NCI-H2227 treated with DMSO at 0.1 percent for 48 hours (cell line): ENCODE measurements at regions not wholly inside any gene's neighbourhood (a gene's known extent, or its start where the extent isn't known, plus 50 kb on each side); places are given as distances from the start of the nearest gene placed in this dataset.
"Not testable (repeated sequence)": the region's sequence is repeated elsewhere in the genome, so short reads cannot be mapped to it uniquely, and the experiment has no call there.

Experiments
- DNase-seq: peaks from one replicate; lab custom pipeline; 2025; lab: John Stamatoyannopoulos, UW

DNA sequence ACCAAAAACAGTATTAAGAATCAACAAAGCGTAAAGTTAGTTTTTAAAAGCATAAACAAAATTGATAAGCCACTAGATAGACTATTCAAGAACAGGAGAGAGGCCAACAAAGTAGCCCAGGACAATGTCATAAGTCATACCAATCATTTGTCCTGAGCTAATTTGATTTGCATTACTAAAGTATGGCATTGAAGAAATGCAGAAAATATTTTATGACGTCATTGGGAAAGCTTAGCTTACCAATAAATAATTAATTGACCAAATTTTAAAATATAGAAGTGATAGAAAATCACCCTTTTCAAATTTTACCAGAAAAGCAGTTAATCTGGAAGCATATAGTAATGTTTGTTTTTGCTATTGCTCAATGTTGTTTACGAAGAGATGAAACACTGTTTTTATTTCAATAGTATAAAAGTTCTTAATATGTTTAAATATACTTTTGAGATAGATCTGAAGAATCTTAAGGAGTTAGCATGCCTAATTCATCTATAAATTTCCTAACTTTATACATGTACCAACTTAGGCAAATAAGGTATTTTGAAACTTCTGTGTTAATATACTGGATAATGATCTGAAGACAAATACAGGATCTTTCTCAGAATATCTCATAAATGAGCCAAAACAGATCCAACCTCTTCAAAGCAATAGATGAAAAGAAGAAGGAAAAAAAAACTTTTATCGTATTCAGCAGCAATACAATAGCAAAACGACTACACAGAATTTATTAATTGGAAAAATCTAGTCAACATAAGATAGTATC is 1118.5 kb downstream of the SLC16A7 start:
- no peak for DNase-seq

DNA sequence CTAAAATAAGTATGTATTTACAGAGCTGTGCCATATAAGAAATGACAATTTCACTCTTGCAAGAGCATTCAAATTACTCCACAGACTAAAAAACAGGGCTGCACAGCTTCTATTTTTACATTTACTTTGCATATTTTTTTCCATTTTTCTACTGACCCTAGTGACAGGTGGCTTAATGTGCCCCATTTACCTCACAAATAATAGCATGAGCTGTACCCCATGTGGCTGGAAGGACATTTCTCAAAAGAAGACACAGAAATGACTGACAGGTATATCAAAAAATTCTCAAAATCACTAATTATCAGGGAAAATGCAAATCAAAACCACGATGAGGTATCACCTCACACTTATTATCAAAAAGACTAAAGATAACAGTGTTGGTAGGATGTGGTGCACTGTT is 1128.6 kb downstream of the SLC16A7 start:
- DNase-seq: no peak

DNA sequence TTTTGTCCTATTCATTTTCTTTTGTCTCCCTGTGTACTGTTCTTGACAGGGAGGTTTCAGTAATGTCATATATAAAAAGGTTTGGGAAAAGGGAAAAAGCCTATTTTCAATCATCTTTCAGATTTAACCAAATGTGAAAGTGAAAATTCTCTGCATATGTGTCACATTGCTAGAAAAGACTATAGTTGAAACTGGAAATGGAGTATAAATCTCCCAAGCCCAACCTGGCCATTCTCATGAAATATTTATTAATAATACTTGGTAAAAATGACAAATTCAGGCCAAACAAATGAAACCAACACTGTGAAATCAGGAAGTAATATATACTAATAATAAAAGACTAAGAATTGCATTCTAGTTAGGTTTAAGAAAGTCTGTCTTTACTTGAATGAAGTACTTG is 1129.2 kb downstream of the SLC16A7 start:
- no peak for DNase-seq

DNA sequence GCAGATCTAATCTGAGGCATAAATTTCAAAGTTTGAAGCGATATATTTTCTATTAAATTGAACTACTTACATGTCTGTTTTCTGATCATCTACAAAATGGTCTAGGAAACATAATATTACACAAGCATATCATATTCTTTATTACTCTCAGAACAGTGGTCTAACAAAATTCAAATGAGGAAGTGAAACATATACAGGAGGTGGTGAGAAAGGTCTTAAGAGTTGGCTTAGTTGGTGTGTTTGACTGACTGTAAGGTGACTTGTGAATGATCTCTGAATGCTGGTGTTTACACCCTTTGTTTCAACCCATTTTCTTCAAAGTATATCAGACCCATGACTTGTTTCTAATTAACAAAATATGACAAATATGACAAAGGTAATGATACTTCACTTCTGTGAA is 1156.8 kb downstream of the SLC16A7 start:
- no peak for DNase-seq

DNA sequence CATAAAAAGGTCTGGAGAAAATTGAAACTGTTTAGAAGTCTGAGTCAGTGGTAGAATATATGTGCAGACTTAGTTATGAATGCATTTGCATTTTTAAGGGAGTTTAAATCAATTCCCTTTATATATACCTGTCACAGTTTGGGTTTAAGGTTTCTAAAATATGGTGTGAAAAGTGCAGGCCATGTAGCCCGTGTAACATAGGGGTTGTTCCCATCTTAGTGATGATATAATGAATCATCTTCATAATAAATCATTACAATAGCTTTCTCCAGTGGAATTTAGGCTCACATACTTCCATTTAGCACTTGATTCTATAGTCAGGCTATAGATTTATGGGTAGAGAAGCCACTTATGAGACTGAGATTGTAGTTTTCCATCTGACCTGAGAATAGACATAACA is 1162.4 kb downstream of the SLC16A7 start:
- DNase-seq: no peak

DNA sequence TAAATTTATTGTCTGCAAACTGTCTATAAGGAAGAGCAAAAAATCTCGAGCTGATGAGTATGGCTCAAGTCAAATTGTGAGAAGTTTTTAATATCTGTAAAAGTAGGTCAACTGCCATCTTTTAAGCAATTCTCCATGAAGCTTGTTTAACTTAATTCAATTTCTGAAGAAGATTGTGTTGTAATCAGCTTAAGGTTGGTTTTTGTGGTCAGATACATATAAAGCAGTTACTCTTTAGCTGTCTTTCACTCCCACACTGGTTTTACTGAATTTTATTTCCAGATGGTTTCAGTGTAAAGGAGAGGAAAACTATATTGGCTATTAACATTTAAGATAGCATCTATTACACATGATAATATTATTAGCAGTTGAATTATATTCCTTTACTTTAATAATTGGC is 1165.1 kb downstream of the SLC16A7 start:
- no peak for DNase-seq

DNA sequence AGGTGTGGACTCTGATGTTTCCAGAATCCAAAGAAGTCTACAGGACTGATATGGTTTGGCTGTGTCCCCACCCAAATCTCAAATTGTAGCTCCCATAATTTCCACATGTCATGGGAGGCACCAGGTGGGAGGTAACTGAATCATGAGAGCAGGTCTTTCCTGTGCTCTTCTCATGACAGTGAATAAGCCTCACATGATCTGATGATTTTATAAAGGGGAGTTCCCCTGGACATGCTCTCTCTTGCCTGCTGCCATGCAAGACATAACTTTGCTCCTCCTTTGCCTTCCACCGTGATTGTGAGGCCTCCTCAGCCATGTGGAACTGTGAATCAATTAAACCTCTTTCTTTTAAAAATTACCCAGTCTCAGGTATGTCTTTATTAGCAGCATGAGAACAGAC is 1205.3 kb downstream of the SLC16A7 start:
- DNase-seq: not testable (repeated sequence)

DNA sequence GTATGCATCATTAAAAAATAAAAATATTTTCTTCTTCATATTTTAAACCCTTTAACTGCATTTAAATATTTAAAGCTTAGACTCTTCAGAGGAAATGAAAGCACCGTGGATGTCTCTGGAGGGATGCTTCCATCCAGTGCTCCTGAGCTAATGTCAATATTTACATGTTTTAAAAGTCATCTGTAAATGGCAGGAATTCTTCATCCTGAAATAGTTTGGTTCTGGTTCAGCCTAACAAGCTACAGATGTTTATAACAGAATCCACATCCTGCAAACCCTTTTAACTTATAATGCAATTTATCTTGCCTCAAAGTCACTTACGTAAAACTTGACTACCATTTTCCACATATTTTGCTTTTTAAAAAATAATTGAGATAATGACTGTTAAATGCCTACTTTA is 1207.3 kb downstream of the SLC16A7 start:
- no peak for DNase-seq

DNA sequence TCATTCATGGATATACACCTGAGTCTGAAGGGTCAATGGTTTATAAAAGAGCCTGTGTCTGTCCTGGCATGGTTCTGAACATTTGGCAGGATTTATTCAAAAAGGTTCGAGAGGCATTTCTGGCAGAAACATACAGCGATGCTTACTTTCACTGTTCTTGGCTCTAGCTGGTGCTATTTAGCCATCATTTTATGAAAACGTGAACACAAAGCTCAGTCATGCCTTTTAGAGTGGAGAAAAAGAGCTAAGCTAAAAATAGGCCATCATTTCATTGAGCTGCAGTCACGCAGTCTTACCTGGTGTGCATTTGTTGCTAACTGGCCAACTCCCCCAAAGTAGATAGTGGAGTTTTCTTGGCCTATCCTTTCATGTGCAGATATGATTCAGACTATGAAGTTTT is 1209.5 kb downstream of the SLC16A7 start:
- no peak for DNase-seq

DNA sequence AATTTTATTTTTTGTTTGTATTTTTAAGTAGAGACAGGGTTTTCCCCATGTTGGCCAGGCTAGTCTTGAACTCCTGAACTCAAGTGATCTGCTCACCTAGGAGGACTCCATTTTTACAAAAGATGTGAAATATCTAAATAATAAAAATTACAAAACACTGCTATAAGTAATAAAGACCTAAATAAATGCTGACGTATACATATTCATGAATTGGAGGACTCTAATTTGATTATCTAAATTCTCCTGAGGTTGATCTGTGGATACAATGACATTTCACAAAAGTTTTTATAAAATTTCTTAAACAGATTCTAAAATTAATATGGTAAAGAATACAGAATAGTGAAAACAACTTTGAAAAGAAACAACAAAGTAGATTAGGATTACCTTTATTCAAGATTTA is 1224.0 kb downstream of the SLC16A7 start:
- no peak for DNase-seq

DNA sequence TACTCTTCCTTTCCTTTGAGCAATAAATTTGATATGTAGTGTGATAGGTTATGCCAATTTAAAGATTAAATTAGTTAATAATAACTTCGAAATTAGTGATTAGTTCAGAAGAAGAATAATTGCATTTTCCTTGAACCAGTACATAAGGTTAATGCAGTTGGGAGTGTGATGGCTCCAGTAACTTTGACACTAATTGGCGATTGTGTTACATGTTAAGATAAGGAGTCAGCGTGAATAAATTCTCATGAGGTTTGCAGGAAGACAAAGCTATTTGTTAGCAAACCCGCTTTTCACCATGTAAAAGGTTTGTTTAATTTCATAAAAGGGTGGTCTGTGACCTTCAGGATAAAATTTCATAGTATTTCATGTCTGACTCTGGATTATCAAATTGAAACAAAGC is 1226.8 kb downstream of the SLC16A7 start:
- no peak for DNase-seq

DNA sequence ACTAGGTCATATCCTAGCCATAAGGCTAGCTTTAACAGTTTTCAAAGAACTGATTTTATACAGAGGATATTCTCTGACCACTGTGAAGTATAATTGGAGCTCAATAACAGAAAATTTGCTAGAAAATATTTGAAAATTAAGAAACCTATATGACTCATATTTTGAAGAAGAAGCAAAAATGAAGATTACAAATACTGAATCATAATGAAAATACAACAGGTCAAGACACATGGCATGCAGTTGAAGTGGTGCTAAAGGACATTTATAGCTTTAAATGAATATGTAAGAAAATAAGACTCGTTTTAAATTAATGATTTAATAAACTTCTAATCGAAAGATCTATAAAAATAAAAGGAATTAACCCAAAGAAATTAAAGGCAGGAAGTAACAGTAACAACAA is 1234.6 kb downstream of the SLC16A7 start:
- no peak for DNase-seq

DNA sequence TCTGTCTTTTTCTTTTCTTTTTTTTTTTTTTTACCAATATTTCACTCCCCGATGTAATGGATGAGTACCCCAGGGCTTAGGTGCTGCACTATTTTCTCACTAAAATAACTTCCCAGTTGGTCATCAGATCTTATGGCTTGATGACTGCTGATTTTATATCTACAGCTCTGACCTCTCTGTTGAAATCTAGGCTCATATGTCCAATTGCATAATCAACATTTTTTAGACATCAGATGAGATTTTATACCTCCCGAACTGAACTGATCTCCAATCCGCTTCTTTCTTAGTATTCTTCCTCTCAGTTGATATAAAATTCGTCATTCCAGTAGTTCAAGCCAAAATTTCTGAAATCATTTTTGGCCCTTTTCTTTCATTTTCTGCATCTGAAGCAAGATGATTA is 1236.5 kb downstream of the SLC16A7 start:
- DNase-seq: no peak

DNA sequence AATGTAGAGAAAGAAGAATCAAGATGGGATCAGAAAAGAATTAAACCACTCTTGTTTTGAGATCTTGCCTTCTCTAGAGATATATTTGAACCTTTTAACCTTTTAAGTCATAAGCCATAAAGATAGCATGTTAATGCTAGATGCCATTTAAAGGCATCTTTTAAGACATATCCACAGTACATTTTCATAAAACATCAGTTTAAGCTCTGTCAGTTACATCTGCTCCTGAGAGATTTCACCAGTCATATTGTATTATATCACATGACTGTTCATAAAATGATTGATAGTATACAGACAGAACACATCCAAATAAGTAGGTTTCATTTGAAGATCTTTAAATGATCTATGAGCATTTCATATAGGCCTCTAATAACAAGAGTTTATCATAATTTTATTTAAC is 1238.5 kb downstream of the SLC16A7 start:
- no peak for DNase-seq

DNA sequence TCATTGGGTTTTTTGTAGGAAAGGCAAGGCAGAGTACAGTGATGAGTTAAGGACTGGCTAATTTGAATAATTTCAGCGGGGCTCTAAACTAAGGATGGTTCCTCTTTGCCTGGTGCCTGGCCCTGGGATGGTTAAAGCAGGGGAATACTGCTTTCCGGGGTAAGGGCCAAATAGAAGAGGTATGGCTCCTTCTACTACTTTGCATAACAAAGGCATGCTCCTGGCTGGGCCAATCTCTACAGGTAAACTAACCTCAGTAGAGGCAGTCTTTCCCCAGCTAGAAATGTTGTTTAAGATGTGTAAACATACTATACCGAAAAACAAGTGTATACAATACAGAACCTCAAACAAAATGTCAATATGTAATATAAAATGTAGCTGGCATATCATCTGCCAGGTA is 1239.0 kb downstream of the SLC16A7 start:
- no peak for DNase-seq

DNA sequence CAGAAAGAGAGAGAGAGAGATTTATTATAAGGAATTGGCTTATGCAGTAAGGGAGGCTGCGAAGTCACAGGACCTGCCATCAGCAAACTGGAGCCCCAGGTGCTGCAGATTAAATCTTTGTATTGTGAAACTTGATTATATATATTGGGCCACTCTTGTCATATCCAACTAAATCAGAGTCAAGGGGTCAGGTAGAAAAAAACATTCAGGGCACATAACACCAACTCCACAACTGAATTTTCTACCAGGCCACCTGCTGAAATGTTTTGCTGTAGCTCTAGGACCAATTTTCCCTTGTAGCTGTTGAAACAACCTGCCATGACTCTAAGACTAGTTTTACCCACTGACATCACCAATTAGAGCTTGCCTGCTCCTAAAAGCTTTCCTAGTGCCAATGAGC is 1240.8 kb downstream of the SLC16A7 start:
- DNase-seq: no peak

DNA sequence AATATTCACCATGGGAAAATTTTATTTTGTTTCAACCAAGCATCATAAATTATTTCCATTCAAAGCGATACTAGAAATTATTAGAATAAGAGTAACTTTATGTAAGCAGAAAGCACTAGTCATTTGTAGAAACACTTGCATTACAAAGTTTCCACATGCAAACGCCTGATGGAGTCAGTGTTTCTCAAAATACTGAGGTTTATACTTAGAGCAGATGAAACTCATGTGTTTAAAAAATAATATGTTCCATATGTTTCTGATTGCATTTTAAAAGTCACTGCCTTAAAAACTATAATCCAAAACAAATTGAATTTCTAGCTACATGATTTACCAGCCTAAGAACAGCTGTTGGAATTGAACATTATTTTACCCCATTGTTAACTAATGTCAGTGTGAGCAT is 1246.4 kb downstream of the SLC16A7 start:
- no peak for DNase-seq

DNA sequence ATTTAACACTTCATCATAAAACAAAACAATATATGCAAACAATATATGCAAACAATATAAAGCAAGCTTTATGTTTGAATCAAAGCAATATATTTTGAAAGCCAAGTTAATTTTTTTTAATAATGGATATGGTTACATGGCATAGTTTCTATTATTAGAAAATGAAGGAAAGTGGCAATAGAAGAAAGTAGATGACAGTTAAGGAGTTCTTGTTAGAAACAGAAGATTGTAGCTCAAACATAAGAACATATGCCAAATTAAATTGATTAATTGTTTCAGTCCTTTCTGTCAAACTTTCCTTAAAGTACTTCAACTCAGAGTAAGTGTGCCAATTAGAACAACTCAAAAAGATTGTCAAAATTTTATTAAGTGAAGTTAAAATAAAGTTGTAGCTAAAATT is 1248.3 kb downstream of the SLC16A7 start:
- no peak for DNase-seq

DNA sequence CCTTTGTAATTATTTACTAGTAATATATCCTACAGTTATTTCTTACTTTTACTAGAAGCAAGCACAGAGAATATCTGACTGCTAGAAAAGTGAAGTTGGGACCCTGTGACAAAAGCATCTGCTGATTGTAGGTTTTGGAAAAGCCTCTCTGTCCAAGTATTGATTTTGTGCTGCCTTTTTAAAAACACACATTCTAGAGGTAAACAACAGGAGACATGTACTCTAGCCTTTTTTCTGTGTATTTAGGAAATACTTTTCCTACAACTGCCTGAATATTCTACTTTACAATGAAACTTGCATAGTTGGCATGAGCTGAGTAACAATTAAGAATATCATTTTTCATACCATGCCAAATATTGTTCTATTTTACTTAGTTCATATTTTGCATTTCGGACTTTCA is 1249.0 kb downstream of the SLC16A7 start:
- DNase-seq: no peak

DNA sequence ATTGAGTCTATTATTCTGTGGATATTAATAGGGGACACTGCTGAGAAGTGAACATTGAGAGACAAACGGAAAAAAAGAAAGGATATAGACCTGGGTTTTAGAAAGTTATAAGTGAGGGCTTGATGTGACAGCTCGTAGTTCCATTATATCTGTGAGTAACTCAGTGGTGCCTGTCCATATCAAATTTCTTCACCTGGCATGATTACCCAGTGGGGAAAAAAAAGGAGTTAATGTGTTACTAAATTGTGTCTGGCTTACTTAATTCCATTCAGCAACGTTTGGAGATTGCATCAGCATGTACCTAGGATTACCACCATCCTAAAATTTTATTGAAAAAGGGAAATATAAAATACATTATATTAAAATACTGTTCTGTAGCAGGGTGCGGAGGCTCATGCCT is 1249.9 kb downstream of the SLC16A7 start:
- no peak for DNase-seq

DNA sequence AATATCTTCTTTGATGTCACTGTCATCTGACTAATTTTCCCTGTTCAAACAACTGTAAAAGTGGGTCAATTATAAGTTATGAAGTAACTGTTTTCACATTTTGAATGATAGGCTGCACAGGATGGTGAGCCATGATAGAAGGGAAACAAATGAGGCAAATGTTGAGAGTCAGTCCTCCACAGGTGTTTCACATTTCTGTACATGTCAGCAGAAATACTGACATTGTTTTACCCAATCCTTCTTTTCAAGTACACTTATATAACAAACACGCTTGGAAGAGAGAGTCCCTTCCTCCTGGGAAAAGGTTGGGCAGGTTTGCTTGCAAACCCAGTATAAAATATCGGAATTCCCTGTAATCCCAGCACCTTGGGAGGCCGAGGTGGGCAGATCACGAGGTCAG is 1251.5 kb downstream of the SLC16A7 start:
- no peak for DNase-seq

DNA sequence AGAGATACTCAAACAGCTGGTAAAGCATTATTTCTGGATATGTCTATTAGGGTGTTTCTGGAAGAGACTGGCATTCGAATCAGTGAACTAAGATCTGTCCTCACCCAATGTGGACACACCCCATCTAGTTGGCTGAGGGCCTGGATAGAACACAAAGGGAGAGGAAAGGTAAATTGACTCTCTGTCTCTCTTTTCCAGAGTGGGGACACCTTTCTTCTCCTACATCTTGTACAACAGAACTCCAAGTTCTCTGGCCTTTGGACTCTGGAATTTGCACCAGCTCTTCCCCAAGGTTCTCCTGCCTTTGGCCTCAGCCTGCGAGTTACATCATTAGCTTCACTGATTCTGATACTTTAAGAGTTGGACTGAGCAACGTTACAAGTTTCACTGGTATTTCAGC is 1253.9 kb downstream of the SLC16A7 start:
- DNase-seq: no peak

DNA sequence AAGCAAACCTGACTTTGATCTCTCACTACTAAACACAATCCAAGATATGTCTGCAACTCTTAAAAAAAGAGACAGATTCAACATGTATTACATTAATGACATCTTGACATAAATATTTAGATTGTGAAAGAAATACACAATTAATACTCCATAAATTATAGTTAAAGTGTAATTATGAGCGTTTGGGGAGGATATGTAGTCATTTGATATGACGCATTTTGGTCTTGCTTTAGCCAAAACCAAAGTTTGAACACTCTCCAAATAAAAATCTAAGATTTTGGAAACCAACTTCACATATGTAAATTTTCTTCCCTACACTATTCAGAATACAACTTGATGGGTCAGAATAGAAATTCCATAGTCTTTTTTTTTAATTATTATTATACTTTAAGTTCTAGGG is 1257.6 kb downstream of the SLC16A7 start:
- DNase-seq: no peak

DNA sequence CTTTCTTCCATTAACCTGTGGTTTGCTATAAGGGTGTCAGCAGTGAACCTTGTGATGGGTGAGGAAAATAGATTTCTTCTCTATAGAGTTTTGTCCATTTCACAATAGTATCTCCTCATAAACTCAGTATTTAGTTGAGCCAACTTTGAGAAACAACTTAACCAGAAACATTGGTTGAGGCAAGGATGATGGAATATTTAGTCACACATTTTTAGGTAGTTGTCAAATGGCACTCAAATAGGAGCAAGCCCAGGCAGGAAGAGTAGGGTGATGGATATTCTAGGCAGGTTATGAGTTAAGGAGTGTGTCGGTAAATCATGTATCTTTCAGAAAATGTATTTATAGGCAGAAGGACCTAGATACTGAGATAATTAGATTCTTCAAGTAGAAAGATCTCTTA is 1267.6 kb downstream of the SLC16A7 start:
- DNase-seq: no peak

DNA sequence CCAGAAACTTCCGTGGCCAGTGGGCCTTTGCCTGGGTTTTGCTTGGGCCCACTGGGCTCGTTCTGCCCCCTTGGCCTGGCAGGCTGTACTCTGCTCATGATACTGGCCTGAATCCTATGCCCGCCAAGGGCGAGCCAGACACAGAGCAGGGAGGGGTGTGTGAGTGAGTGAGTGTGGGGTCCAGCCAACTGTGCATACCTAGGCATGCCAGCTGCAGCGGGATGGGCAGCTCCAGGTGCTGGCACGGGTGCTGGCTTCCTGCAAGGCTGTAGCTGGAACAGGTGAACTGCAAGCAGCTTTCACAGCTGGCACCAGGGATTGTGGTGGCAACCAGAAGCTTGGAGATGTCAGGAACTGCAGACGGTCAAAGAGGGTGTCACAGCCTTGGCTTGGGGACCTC is 1276.4 kb downstream of the SLC16A7 start:
- DNase-seq: no peak
